C4-2B (cell line): ENCODE measurements at regions not wholly inside any gene's neighbourhood (a gene's known extent, or its start where the extent isn't known, plus 50 kb on each side); places are given as distances from the start of the nearest gene placed in this dataset.

ENCODE experiments used
- CTCF ChIP-seq: fragments of 450-650 bp; conservative IDR thresholded peaks from 2 replicates; pipeline ENCODE4 v1.5.1; 2017; ENCODE audit warnings: mild to moderate bottlenecking
- ZFX ChIP-seq: fragments of 450-650 bp; IDR thresholded peaks from 2 replicates; pipeline ENCODE4 v1.6.1; 2017

- TF ChIP-seq CTCF = no peak
- no peak for TF ChIP-seq ZFX
Measured at GRCh38 chr3:18049096-18049495, 306.7 kb upstream of the TBC1D5 start.
